HepG2 (cell line): ENCODE measurements at regions not wholly inside any gene's neighbourhood (a gene's known extent, or its start where the extent isn't known, plus 50 kb on each side); places are given as distances from the start of the nearest gene placed in this dataset.

Source experiments
- ATAC-seq: fragments of 200-7000 bp; cut with Tn5 transposase; 3 replicates; pipeline ENCODE4 v1.9.1; 2020; ENCODE audit warnings: mild to moderate bottlenecking, moderate library complexity
- BruUV-seq: library from RNA; stranded (reverse); fragments of 400-500 nt; replicated peaks from 2 replicates; lab custom pipeline; 2021; lab: Mats Ljungman, UMichigan
- CTCF ChIA-PET: fragments of 300-600 bp; formaldehyde crosslinking; extraction: SDS; loops from one replicate; lab custom pipeline; 2021; ENCODE audit warnings: low total read pairs, inconsistent platforms, low intra/inter-chr PET ratio; lab: Yijun Ruan, JAX
- POLR2A ChIA-PET: fragments of 350-600 bp; sonication (Branson Sonifier 250); formaldehyde crosslinking; loops from one replicate; lab custom pipeline; 2020; ENCODE audit warnings: antibody characterized with exemption, inconsistent platforms; lab: Yijun Ruan, JAX
- DNase-seq: peaks from one replicate; pipeline ENCODE4 v3.0.0-alpha.2; 2015; ENCODE audit warnings: low spot score
- FAIRE-seq: peaks from 3 replicates; lab custom pipeline; 2011; peaks lifted over from hg19 to GRCh38; lab: Jason Lieb, UNC
- H2AFZ ChIP-seq: one replicate; pipeline ENCODE4 v1.6.1; 2011; ENCODE audit warnings: low read length, inconsistent platforms
- H3K27ac ChIP-seq: fragments of 300-600 bp; 3 replicates; pipeline ENCODE4 v1.8.0; 2011; ENCODE audit warnings: mixed run types, mild to moderate bottlenecking, mixed read lengths, low read length, inconsistent platforms; ENCODE audit not compliant: insufficient read depth; ENCODE audit errors: extremely low read length
- H3K27me3 ChIP-seq, 2 experiments: fragments of 200-600 bp in 1 of 2; 2 replicates in 1 of 2; 3 replicates in 1 of 2; pipeline versions ENCODE4 v1.6.0 to v1.8.0; 2011; ENCODE audit warnings: low read length in 2 of 2, mild to moderate bottlenecking in 2 of 2, moderate library complexity in 2 of 2, inconsistent platforms in 1 of 2; ENCODE audit not compliant: insufficient read depth in 2 of 2, control insufficient read depth in 1 of 2
- H3K36me3 ChIP-seq, 2 experiments: fragments of 200-600 bp in 1 of 2; replicated peaks in 1 of 2; 2 replicates in 1 of 2; 3 replicates in 1 of 2; pipeline versions ENCODE4 v1.5.1 to v1.8.0; 2011; ENCODE audit warnings: low read length in 2 of 2, inconsistent platforms in 1 of 2; ENCODE audit not compliant: insufficient read depth in 2 of 2, control insufficient read depth in 1 of 2
- H3K4me1 ChIP-seq: 2 replicates; pipeline ENCODE4 v1.5.1; 2012; ENCODE audit warnings: low read length, inconsistent platforms; ENCODE audit not compliant: insufficient read depth
- H3K4me2 ChIP-seq: 2 replicates; pipeline ENCODE4 v1.6.0; 2011; ENCODE audit warnings: low read depth, low read length, inconsistent platforms
- H3K4me3 ChIP-seq, 3 experiments: fragments of 200-600 bp in 1 of 3; sonication (generic), shearing (Covaris generic) in 1 of 3; replicated peaks in 1 of 3; 2 replicates each; pipeline ENCODE4 v1.5.1; 2011 to 2016; ENCODE audit warnings: low read length in 3 of 3, inconsistent platforms in 2 of 3, low read depth in 2 of 3, mild to moderate bottlenecking in 2 of 3, control low read depth in 1 of 3, mixed read lengths in 1 of 3; ENCODE audit not compliant: insufficient read depth in 1 of 3
- H3K79me2 ChIP-seq: one replicate; pipeline ENCODE4 v1.6.1; 2011; ENCODE audit warnings: low read length, inconsistent platforms; ENCODE audit not compliant: insufficient read depth
- H3K9ac ChIP-seq: 2 replicates; pipeline ENCODE4 v1.6.0; 2011; ENCODE audit warnings: mild to moderate bottlenecking, low read depth, low read length, inconsistent platforms; ENCODE audit not compliant: insufficient read depth
- H3K9me3 ChIP-seq: 2 replicates; pipeline ENCODE4 v1.5.1; 2012; ENCODE audit warnings: mild to moderate bottlenecking, low read length
- H4K20me1 ChIP-seq: 2 replicates; pipeline ENCODE4 v1.6.0; 2011; ENCODE audit warnings: inconsistent platforms, mild to moderate bottlenecking, low read length, moderate library complexity; ENCODE audit not compliant: insufficient read depth
- ASH2L ChIP-seq: fragments of 300-600, 200-600 bp; sonication (generic); IDR thresholded peaks from 2 replicates; pipeline ENCODE4 v1.7.0; 2017; ENCODE audit warnings: low read depth, mild to moderate bottlenecking, moderate library complexity, mixed read lengths, low read length; ENCODE audit not compliant: insufficient read length
- BCL6 ChIP-seq: IDR thresholded peaks from 2 replicates; pipeline ENCODE4 v1.6.1; 2016; ENCODE audit warnings: missing genetic modification reagents, missing compliant biosample characterization
- KAT2B ChIP-seq: fragments of 150-350 bp; IDR thresholded peaks from 2 replicates; pipeline ENCODE4 v1.6.1; 2014; ENCODE audit warnings: low read depth, low read length, borderline replicate concordance
- NFKB2 ChIP-seq: sonication (generic); formaldehyde crosslinking; IDR thresholded peaks from 2 replicates; pipeline ENCODE4 v1.4.0; 2020; ENCODE audit warnings: missing genetic modification reagents, borderline replicate concordance
- POGZ ChIP-seq: sonication (generic); formaldehyde crosslinking; IDR thresholded peaks from 2 replicates; pipeline ENCODE4 v1.4.0; 2020; ENCODE audit warnings: mild to moderate bottlenecking, missing genetic modification reagents
- ZNF124 ChIP-seq: sonication (generic); formaldehyde crosslinking; IDR thresholded peaks from 2 replicates; pipeline ENCODE4 v1.4.0; 2020; ENCODE audit warnings: missing genetic modification reagents
- ZNF138 ChIP-seq: sonication (generic); formaldehyde crosslinking; IDR thresholded peaks from 2 replicates; pipeline ENCODE4 v1.5.0; 2020; ENCODE audit warnings: mild to moderate bottlenecking, low read depth, missing genetic modification reagents
- ZNF430 ChIP-seq: sonication (generic); formaldehyde crosslinking; IDR thresholded peaks from 2 replicates; pipeline ENCODE4 v1.9.0; 2021; ENCODE audit warnings: mild to moderate bottlenecking, missing genetic modification reagents
- ZNF432 ChIP-seq: sonication (generic); formaldehyde crosslinking; IDR thresholded peaks from 2 replicates; pipeline ENCODE4 v1.5.0; 2020; ENCODE audit warnings: missing genetic modification reagents, mild to moderate bottlenecking, borderline replicate concordance
- ZNF709 ChIP-seq: sonication (generic); formaldehyde crosslinking; IDR thresholded peaks from 2 replicates; pipeline ENCODE4 v1.5.0; 2020; ENCODE audit warnings: mild to moderate bottlenecking, missing genetic modification reagents
- WGBS: methylation state at CpG from one replicate; pipeline ENCODE4 v1.1.6; 2017; ENCODE audit warnings: low lambda C conversion rate; 5-methylcytosine and 5-hydroxymethylcytosine counted together
- in situ Hi-C: cut with HindIII; loops from 2 replicates; pipeline ENCODE4 v1.10.0; 2017; ENCODE audit warnings: low pct_unique_long_range_greater_than_20kb; ENCODE audit not compliant: extremely low pct_ligation_motif_present
- intact Hi-C: fragments of 100-400 bp; cut with micrococcal nuclease; formaldehyde crosslinking; loops from one replicate; pipeline ENCODE4 v1.10.0; 2022; ENCODE audit not compliant: unreplicated experiment
- TF ChIP-seq, protein P1 (sequence below): sonication (generic); formaldehyde crosslinking; conservative IDR thresholded peaks from 2 replicates; pipeline ENCODE4 v1.5.0; 2020; ENCODE audit warnings: missing genetic modification reagents
- TF ChIP-seq, protein P2 (sequence below): sonication (generic); formaldehyde crosslinking; IDR thresholded peaks from one replicate; pipeline ENCODE4 v1.5.1; 2020; ENCODE audit warnings: mild to moderate bottlenecking, missing genetic modification reagents; ENCODE audit errors: not compliant biosample characterization
- TF ChIP-seq, protein P3 (sequence below): sonication (generic); formaldehyde crosslinking; IDR thresholded peaks from 2 replicates; pipeline ENCODE4 v1.4.0; 2020; ENCODE audit warnings: missing genetic modification reagents, borderline replicate concordance

DNA sequence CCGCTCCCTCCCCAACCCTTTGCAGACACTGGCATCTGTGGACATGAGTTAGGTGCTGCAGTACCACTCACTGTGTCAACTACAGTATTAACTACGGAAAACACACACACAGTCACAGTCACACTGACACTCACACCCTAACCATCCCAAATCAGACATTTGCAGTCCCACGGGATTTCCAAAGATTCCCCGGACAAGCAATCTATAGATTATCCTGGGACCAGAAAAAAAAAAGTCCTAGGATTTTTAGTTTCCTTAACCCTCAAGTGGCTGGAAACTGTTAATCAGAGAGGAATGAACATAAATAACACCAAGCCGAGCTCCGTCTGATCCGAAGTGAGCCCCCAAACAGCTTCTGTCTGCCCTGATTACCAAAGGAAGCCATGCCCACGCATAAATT lies 81.9 kb upstream of the DHRSX start:
- Histone ChIP-seq H3K27me3 (peaks cover 0 to 29% of the 10 kb centered on the region in 2 experiments; a peak in 4 of 5 replicates), H3K4me3 (no peak overlapping the region), H3K9ac (no peak overlapping the region), H4K20me1 (no peaks in the 10 kb centered on the region), H3K36me3 (no peaks in the 10 kb centered on the region), H3K4me2 (no peak overlapping the region), H3K4me1 (peaks cover 12% of the 10 kb centered on the region), H3K79me2 (no peaks in the 10 kb centered on the region), H3K27ac (no peak overlapping the region), H3K9me3 (no peaks in the 10 kb centered on the region), H2AFZ (no peak overlapping the region)
- intact Hi-C loops (no loop called here), in situ Hi-C loops (no loop called here)
- POLR2A ChIA-PET, result no interaction called here
- no TSS peak for BruUV-seq
- no peak for ATAC-seq
- CTCF ChIA-PET, result no interaction called here
- 28% methylated on average over 8 of the region's 8 CpGs for WGBS
- DNase-seq, result no peak
- FAIRE-seq, result no peak
- no peak for TF ChIP-seq BCL6 (CRISPR knock-in tag)
- TF ChIP-seq, protein P1, sequence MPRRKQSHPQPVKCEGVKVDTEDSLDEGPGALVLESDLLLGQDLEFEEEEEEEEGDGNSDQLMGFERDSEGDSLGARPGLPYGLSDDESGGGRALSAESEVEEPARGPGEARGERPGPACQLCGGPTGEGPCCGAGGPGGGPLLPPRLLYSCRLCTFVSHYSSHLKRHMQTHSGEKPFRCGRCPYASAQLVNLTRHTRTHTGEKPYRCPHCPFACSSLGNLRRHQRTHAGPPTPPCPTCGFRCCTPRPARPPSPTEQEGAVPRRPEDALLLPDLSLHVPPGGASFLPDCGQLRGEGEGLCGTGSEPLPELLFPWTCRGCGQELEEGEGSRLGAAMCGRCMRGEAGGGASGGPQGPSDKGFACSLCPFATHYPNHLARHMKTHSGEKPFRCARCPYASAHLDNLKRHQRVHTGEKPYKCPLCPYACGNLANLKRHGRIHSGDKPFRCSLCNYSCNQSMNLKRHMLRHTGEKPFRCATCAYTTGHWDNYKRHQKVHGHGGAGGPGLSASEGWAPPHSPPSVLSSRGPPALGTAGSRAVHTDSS (CRISPR knock-in tag), result no peak
- no peak for TF ChIP-seq POGZ
- TF ChIP-seq ZNF432, result no peak
- TF ChIP-seq ASH2L, result no peak
- TF ChIP-seq, protein P2, sequence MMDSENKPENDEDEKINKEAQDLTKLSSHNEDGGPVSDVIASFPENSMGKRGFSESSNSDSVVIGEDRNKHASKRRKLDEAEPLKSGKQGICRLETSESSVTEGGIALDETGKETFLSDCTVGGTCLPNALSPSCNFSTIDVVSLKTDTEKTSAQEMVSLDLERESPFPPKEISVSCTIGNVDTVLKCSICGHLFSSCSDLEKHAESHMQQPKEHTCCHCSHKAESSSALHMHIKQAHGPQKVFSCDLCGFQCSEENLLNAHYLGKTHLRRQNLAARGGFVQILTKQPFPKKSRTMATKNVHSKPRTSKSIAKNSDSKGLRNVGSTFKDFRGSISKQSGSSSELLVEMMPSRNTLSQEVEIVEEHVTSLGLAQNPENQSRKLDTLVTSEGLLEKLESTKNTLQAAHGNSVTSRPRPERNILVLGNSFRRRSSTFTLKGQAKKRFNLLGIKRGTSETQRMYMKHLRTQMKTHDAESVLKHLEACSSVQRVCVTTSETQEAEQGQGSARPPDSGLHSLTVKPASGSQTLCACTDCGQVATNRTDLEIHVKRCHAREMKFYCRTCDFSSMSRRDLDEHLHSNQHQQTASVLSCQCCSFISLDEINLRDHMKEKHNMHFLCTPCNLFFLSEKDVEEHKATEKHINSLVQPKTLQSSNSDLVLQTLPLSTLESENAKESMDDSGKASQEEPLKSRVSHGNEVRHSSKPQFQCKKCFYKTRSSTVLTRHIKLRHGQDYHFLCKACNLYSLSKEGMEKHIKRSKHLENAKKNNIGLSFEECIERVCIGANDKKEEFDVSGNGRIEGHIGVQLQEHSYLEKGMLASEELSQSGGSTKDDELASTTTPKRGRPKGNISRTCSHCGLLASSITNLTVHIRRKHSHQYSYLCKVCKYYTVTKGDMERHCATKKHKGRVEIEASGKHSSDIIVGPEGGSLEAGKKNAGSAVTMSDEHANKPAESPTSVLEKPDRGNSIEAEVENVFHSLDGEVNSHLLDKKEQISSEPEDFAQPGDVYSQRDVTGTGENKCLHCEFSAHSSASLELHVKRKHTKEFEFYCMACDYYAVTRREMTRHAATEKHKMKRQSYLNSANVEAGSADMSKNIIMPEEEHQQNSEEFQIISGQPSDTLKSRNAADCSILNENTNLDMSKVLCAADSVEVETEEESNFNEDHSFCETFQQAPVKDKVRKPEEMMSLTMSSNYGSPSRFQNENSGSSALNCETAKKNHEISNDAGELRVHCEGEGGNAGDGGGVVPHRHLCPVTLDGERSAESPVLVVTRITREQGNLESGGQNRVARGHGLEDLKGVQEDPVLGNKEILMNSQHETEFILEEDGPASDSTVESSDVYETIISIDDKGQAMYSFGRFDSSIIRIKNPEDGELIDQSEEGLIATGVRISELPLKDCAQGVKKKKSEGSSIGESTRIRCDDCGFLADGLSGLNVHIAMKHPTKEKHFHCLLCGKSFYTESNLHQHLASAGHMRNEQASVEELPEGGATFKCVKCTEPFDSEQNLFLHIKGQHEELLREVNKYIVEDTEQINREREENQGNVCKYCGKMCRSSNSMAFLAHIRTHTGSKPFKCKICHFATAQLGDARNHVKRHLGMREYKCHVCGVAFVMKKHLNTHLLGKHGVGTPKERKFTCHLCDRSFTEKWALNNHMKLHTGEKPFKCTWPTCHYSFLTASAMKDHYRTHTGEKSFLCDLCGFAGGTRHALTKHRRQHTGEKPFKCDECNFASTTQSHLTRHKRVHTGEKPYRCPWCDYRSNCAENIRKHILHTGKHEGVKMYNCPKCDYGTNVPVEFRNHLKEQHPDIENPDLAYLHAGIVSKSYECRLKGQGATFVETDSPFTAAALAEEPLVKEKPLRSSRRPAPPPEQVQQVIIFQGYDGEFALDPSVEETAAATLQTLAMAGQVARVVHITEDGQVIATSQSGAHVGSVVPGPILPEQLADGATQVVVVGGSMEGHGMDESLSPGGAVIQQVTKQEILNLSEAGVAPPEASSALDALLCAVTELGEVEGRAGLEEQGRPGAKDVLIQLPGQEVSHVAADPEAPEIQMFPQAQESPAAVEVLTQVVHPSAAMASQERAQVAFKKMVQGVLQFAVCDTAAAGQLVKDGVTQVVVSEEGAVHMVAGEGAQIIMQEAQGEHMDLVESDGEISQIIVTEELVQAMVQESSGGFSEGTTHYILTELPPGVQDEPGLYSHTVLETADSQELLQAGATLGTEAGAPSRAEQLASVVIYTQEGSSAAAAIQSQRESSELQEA (CRISPR knock-in tag), result no peak
- no peak for TF ChIP-seq ZNF430 (CRISPR knock-in tag)
- no peak for TF ChIP-seq KAT2B
- TF ChIP-seq ZNF138, result no peak
- TF ChIP-seq ZNF124, result no peak
- no peak for TF ChIP-seq NFKB2 (CRISPR knock-in tag)
- TF ChIP-seq ZNF709 (CRISPR knock-in tag), result no peak
- TF ChIP-seq, protein P3, sequence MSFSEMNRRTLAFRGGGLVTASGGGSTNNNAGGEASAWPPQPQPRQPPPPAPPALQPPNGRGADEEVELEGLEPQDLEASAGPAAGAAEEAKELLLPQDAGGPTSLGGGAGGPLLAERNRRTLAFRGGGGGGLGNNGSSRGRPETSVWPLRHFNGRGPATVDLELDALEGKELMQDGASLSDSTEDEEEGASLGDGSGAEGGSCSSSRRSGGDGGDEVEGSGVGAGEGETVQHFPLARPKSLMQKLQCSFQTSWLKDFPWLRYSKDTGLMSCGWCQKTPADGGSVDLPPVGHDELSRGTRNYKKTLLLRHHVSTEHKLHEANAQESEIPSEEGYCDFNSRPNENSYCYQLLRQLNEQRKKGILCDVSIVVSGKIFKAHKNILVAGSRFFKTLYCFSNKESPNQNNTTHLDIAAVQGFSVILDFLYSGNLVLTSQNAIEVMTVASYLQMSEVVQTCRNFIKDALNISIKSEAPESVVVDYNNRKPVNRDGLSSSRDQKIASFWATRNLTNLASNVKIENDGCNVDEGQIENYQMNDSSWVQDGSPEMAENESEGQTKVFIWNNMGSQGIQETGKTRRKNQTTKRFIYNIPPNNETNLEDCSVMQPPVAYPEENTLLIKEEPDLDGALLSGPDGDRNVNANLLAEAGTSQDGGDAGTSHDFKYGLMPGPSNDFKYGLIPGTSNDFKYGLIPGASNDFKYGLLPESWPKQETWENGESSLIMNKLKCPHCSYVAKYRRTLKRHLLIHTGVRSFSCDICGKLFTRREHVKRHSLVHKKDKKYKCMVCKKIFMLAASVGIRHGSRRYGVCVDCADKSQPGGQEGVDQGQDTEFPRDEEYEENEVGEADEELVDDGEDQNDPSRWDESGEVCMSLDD (CRISPR knock-in tag), result no peak
